ENCODE measurements at regions not wholly inside any gene's neighbourhood (a gene's known extent, or its start where the extent isn't known, plus 50 kb on each side); places are given as distances from the start of the nearest gene placed in this dataset.

DNA sequence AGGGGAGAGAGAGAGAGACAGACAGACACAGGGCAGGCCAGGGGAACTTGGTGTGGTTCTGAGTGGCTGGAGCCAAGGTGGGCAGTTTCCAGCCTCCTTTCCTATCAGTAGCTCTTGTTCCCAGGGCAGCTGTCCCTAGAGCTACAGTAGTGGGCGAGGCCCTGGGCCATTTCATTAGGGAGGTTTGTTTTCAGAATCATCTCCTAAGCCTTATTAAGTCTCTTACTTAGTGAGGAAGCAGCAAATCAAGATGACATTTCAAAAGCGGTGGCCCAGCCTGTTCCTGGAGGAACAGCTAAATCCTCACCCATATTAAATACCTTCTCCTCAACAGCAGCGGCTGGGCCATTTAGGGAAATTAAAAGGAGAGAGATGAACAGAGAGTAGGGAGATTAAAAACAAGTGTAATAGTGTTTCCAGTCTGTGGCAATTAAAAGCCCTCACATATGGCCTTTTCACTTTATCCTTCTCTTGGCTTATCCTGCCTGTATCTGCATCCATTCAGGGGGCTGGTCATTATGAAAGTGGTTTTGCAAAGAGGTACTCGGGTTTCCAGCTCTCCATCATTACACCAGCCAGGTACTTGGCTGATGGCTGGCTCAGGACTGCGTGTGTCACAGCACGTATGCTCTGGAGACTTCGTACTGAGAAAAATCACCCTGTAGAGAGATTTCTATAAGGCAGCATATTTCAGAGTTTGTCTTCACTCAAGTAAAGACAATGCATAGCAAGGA, 91.9 kb upstream of the PRR23C start:
- TF ChIP-seq, protein P1, sequence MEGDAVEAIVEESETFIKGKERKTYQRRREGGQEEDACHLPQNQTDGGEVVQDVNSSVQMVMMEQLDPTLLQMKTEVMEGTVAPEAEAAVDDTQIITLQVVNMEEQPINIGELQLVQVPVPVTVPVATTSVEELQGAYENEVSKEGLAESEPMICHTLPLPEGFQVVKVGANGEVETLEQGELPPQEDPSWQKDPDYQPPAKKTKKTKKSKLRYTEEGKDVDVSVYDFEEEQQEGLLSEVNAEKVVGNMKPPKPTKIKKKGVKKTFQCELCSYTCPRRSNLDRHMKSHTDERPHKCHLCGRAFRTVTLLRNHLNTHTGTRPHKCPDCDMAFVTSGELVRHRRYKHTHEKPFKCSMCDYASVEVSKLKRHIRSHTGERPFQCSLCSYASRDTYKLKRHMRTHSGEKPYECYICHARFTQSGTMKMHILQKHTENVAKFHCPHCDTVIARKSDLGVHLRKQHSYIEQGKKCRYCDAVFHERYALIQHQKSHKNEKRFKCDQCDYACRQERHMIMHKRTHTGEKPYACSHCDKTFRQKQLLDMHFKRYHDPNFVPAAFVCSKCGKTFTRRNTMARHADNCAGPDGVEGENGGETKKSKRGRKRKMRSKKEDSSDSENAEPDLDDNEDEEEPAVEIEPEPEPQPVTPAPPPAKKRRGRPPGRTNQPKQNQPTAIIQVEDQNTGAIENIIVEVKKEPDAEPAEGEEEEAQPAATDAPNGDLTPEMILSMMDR (IDR thresholded peaks at IDR 0.05; ENCODE audit: low read length): no peak
- no peak for TF ChIP-seq EZH2 (IDR thresholded peaks at IDR 0.05; ENCODE audit: borderline replicate concordance, low read length)
